Smooth muscle cell (in vitro differentiated cells): ENCODE measurements at regions not wholly inside any gene's neighbourhood (a gene's known extent, or its start where the extent isn't known, plus 50 kb on each side); places are given as distances from the start of the nearest gene placed in this dataset.

Experiments used
- DNase-seq: peaks from one replicate; lab custom pipeline; 2025; ENCODE audit not compliant: unreplicated experiment; lab: John Stamatoyannopoulos, UW
- H2AFZ ChIP-seq: fragments of 200-600 bp; sonication (generic); 2 replicates; pipeline ENCODE4 v1.6.0; 2016; ENCODE audit warnings: antibody characterized with exemption, low read depth, mild to moderate bottlenecking
- H3F3A ChIP-seq: fragments of 200-600 bp; sonication (generic); 2 replicates; pipeline ENCODE4 v1.6.0; 2017; ENCODE audit warnings: antibody characterized with exemption, low read depth
- H3K27ac ChIP-seq: fragments of 200-600 bp; sonication (generic); 2 replicates; pipeline ENCODE4 v1.5.1; 2016; ENCODE audit warnings: low read depth, mild to moderate bottlenecking
- H3K27me3 ChIP-seq: fragments of 200-600 bp; sonication (generic); 2 replicates; pipeline ENCODE4 v1.6.1; 2016; ENCODE audit warnings: low read depth, mild to moderate bottlenecking
- H3K36me3 ChIP-seq: fragments of 200-600 bp; sonication (generic); 2 replicates; pipeline ENCODE4 v1.5.1; 2016; ENCODE audit warnings: low read depth
- H3K4me1 ChIP-seq: fragments of 200-600 bp; sonication (generic); 2 replicates; pipeline ENCODE4 v1.5.1; 2016; ENCODE audit warnings: low read depth
- H3K4me2 ChIP-seq: fragments of 200-600 bp; sonication (generic); 2 replicates; pipeline ENCODE4 v1.6.0; 2016; ENCODE audit warnings: mild to moderate bottlenecking
- H3K4me3 ChIP-seq: fragments of 200-600 bp; sonication (generic); 2 replicates; pipeline ENCODE4 v1.5.1; 2016; ENCODE audit warnings: mild to moderate bottlenecking
- H3K79me2 ChIP-seq: fragments of 200-600 bp; sonication (generic); 2 replicates; pipeline ENCODE4 v1.6.0; 2016; ENCODE audit warnings: low read depth, mild to moderate bottlenecking
- H3K9ac ChIP-seq: fragments of 200-600 bp; sonication (generic); 2 replicates; pipeline ENCODE4 v1.6.0; 2016; ENCODE audit warnings: low read depth
- H3K9me3 ChIP-seq: fragments of 200-600 bp; sonication (generic); replicated peaks from 2 replicates; pipeline ENCODE4 v1.5.1; 2016; ENCODE audit warnings: low read depth
- H4K20me1 ChIP-seq: fragments of 200-600 bp; sonication (generic); 2 replicates; pipeline ENCODE4 v1.6.0; 2016; ENCODE audit warnings: low read depth
- CTCF ChIP-seq: fragments of 200-600 bp; sonication (generic); IDR thresholded peaks from 2 replicates; pipeline ENCODE4 v1.5.1; 2017; ENCODE audit warnings: borderline replicate concordance, mild to moderate bottlenecking, antibody characterized with exemption; ENCODE audit not compliant: insufficient read depth, poor library complexity, severe bottlenecking
- WGBS: methylation state at CpG from one replicate; pipeline ENCODE4 v1.1.7; 2016; ENCODE audit warnings: low lambda C conversion rate; 5-methylcytosine and 5-hydroxymethylcytosine counted together

- DNase-seq, result no peak
- Histone ChIP-seq H2AFZ (no peak overlapping the region), H3K9me3 (no peaks in the 10 kb centered on the region), H4K20me1 (no peaks in the 10 kb centered on the region), H3K4me1 (no peaks in the 10 kb centered on the region), H3K27me3 (no peaks in the 10 kb centered on the region), H3K4me2 (no peak overlapping the region), H3F3A (no peaks in the 10 kb centered on the region), H3K27ac (no peak overlapping the region), H3K79me2 (no peaks in the 10 kb centered on the region), H3K4me3 (no peak overlapping the region), H3K9ac (no peak overlapping the region), H3K36me3 (no peaks in the 10 kb centered on the region)
- no peak for TF ChIP-seq CTCF
- WGBS, result 78% methylated on average over 3 of the region's 3 CpGs
These were observed 88.2 kb upstream of the FER start for GRCh38 chr5:108659531-108659930.

GRCh38 chr5:108655750-108656450, 91.8 kb upstream of the FER start:
- H3K27me3 ChIP-seq, result no peaks in the 10 kb centered on the region
- no peaks in the 10 kb centered on the region for H3K4me1 ChIP-seq
- H3K9me3 ChIP-seq, result no peaks in the 10 kb centered on the region
- no peak overlapping the region for H3K4me2 ChIP-seq
- H2AFZ ChIP-seq, result no peak overlapping the region
- no peaks in the 10 kb centered on the region for H3K79me2 ChIP-seq
- no peak overlapping the region for H3K27ac ChIP-seq
- no peaks in the 10 kb centered on the region for H3K36me3 ChIP-seq
- 76% methylated on average over 5 of the region's 5 CpGs for WGBS
- no peak for DNase-seq
- no peaks in the 10 kb centered on the region for H4K20me1 ChIP-seq
- no peaks in the 10 kb centered on the region for H3F3A ChIP-seq
- H3K9ac ChIP-seq, result no peak overlapping the region
- H3K4me3 ChIP-seq, result no peak overlapping the region
- no peak for TF ChIP-seq CTCF

GRCh38 chr5:108654051-108654450, 93.6 kb upstream of the FER start:
- 87% methylated on average over 1 of the region's 1 CpG for WGBS
- H3F3A ChIP-seq, result no peaks in the 10 kb centered on the region
- no peak for TF ChIP-seq CTCF
- H3K27ac ChIP-seq, result no peak overlapping the region
- no peak overlapping the region for H3K4me2 ChIP-seq
- H3K4me3 ChIP-seq, result no peak overlapping the region
- no peaks in the 10 kb centered on the region for H3K27me3 ChIP-seq
- H3K4me1 ChIP-seq, result no peaks in the 10 kb centered on the region
- H3K79me2 ChIP-seq, result no peaks in the 10 kb centered on the region
- DNase-seq, result no peak
- no peaks in the 10 kb centered on the region for H3K36me3 ChIP-seq
- H3K9ac ChIP-seq, result no peak overlapping the region
- H4K20me1 ChIP-seq, result no peaks in the 10 kb centered on the region
- H3K9me3 ChIP-seq, result no peaks in the 10 kb centered on the region
- H2AFZ ChIP-seq, result no peak overlapping the region

GRCh38 chr5:108653201-108653600, 94.5 kb upstream of the FER start:
- no peak for DNase-seq
- no peak overlapping the region for H3K4me3 ChIP-seq
- no peak for TF ChIP-seq CTCF
- no peak overlapping the region for H2AFZ ChIP-seq
- H4K20me1 ChIP-seq, result no peaks in the 10 kb centered on the region
- H3K27me3 ChIP-seq, result no peaks in the 10 kb centered on the region
- 96% methylated on average over 1 of the region's 1 CpG for WGBS
- H3K9me3 ChIP-seq, result no peaks in the 10 kb centered on the region
- H3K79me2 ChIP-seq, result no peaks in the 10 kb centered on the region
- H3K4me1 ChIP-seq, result no peaks in the 10 kb centered on the region
- H3K36me3 ChIP-seq, result no peaks in the 10 kb centered on the region
- H3K27ac ChIP-seq, result no peak overlapping the region
- H3F3A ChIP-seq, result no peaks in the 10 kb centered on the region
- H3K4me2 ChIP-seq, result no peak overlapping the region
- H3K9ac ChIP-seq, result no peak overlapping the region
